Hepatocyte (in vitro differentiated cells): ENCODE measurements at regions not wholly inside any gene's neighbourhood (a gene's known extent, or its start where the extent isn't known, plus 50 kb on each side); places are given as distances from the start of the nearest gene placed in this dataset.

Experiments
- DNase-seq: peaks from one replicate; pipeline ENCODE4 v3.0.0-alpha.2; 2016; ENCODE audit warnings: low spot score
- H2AFZ ChIP-seq: fragments of 200-600 bp; sonication (generic); 2 replicates; pipeline ENCODE4 v1.6.0; 2016; ENCODE audit warnings: antibody characterized with exemption, mild to moderate bottlenecking
- H3K27ac ChIP-seq: fragments of 200-600 bp; sonication (generic); 2 replicates; pipeline ENCODE4 v1.5.1; 2016; ENCODE audit warnings: mild to moderate bottlenecking
- H3K27me3 ChIP-seq: fragments of 200-600 bp; sonication (generic); 2 replicates; pipeline ENCODE4 v1.6.1; 2016
- H3K36me3 ChIP-seq: fragments of 200-600 bp; sonication (generic); replicated peaks from 2 replicates; pipeline ENCODE4 v1.5.1; 2016; ENCODE audit warnings: low read depth; ENCODE audit not compliant: insufficient read depth
- H3K4me1 ChIP-seq: fragments of 200-600 bp; sonication (generic); 2 replicates; pipeline ENCODE4 v1.5.1; 2016; ENCODE audit warnings: mild to moderate bottlenecking, moderate library complexity; ENCODE audit not compliant: insufficient read depth
- H3K4me2 ChIP-seq: fragments of 200-600 bp; sonication (generic); 2 replicates; pipeline ENCODE4 v1.6.0; 2016
- H3K4me3 ChIP-seq: fragments of 200-600 bp; sonication (generic); 2 replicates; pipeline ENCODE4 v1.5.1; 2016; ENCODE audit warnings: mild to moderate bottlenecking
- H3K79me2 ChIP-seq: fragments of 200-600 bp; sonication (generic); 2 replicates; pipeline ENCODE4 v1.6.0; 2017; ENCODE audit warnings: mild to moderate bottlenecking
- H3K9me2 ChIP-seq: fragments of 200-600 bp; sonication (generic); replicated peaks from 2 replicates; pipeline ENCODE4 v1.6.0; 2017; ENCODE audit warnings: mild to moderate bottlenecking; ENCODE audit not compliant: insufficient read depth
- H3K9me3 ChIP-seq: fragments of 200-600 bp; sonication (generic); 2 replicates; pipeline ENCODE4 v1.5.1; 2016; ENCODE audit warnings: low read depth, mild to moderate bottlenecking
- H4K20me1 ChIP-seq: fragments of 200-600 bp; sonication (generic); 2 replicates; pipeline ENCODE4 v1.6.0; 2016; ENCODE audit warnings: mild to moderate bottlenecking; ENCODE audit not compliant: insufficient read depth, poor library complexity, severe bottlenecking
- CTCF ChIP-seq: fragments of 200-600 bp; sonication (generic); IDR thresholded peaks from 2 replicates; pipeline ENCODE4 v1.5.1; 2016; ENCODE audit warnings: antibody characterized with exemption, mild to moderate bottlenecking; ENCODE audit not compliant: poor library complexity
- EZH2 ChIP-seq: fragments of 200-600 bp; sonication (generic); IDR thresholded peaks from 2 replicates; pipeline ENCODE4 v1.6.1; 2016; ENCODE audit warnings: antibody characterized with exemption, mild to moderate bottlenecking, borderline replicate concordance
- EZH2phosphoT487 ChIP-seq: fragments of 200-600 bp; sonication (generic); IDR thresholded peaks from one replicate; pipeline ENCODE4 v1.6.1; 2018; ENCODE audit warnings: antibody characterized with exemption, mild to moderate bottlenecking, low read depth, moderate library complexity; ENCODE audit not compliant: unreplicated experiment, severe bottlenecking
- WGBS: methylation state at CpG from one replicate; pipeline ENCODE4 v1.1.6; 2016; ENCODE audit warnings: low lambda C conversion rate; ENCODE audit errors: missing lambda C conversion rate; 5-methylcytosine and 5-hydroxymethylcytosine counted together

- Histone ChIP-seq H3K9me3 (no peaks in the 10 kb centered on the region), H3K4me3 (no peak overlapping the region), H3K27ac (no peak overlapping the region), H3K4me2 (no peak overlapping the region), H3K27me3 (no peaks in the 10 kb centered on the region), H2AFZ (no peak overlapping the region), H3K4me1 (no peaks in the 10 kb centered on the region), H3K79me2 (no peaks in the 10 kb centered on the region), H3K36me3 (no peaks in the 10 kb centered on the region), H3K9me2 (no peaks in the 10 kb centered on the region), H4K20me1 (no peaks in the 10 kb centered on the region)
- WGBS = 41% methylated on average over 4 of the region's 4 CpGs
- DNase-seq = no peak
- TF ChIP-seq EZH2 = no peak
- TF ChIP-seq EZH2phosphoT487 = no peak
- TF ChIP-seq CTCF = no peak
Observed at GRCh38 chr6:71544028-71544427, 255.4 kb downstream of the OGFRL1 start.

GRCh38 chr6:71544906-71545305, 256.3 kb downstream of the OGFRL1 start:
- TF ChIP-seq CTCF (no peak), EZH2phosphoT487 (no peak), EZH2 (no peak)

GRCh38 chr6:71545905-71546304, 257.3 kb downstream of the OGFRL1 start:
- Histone ChIP-seq H3K4me1 (no peaks in the 10 kb centered on the region), H3K9me2 (no peaks in the 10 kb centered on the region), H3K27me3 (no peaks in the 10 kb centered on the region), H3K79me2 (no peaks in the 10 kb centered on the region), H3K4me3 (no peak overlapping the region), H3K4me2 (no peak overlapping the region), H4K20me1 (no peaks in the 10 kb centered on the region), H3K27ac (no peak overlapping the region), H3K9me3 (no peaks in the 10 kb centered on the region), H3K36me3 (no peaks in the 10 kb centered on the region), H2AFZ (no peak overlapping the region)
- DNase-seq = no peak
- TF ChIP-seq CTCF (no peak), EZH2phosphoT487 (no peak), EZH2 (no peak)
- WGBS = 91% methylated on average over 3 of the region's 3 CpGs

More at GRCh38 chr6:71544906-71545305, 256.3 kb downstream of the OGFRL1 start:
- Histone ChIP-seq H3K4me3 (no peak overlapping the region), H3K27ac (no peak overlapping the region), H3K4me2 (no peak overlapping the region), H3K36me3 (no peaks in the 10 kb centered on the region), H3K79me2 (no peaks in the 10 kb centered on the region), H3K27me3 (no peaks in the 10 kb centered on the region), H3K9me2 (no peaks in the 10 kb centered on the region), H2AFZ (no peak overlapping the region), H3K9me3 (no peaks in the 10 kb centered on the region), H3K4me1 (no peaks in the 10 kb centered on the region), H4K20me1 (no peaks in the 10 kb centered on the region)
- DNase-seq = no peak

GRCh38 chr6:71551798-71552197, 263.2 kb downstream of the OGFRL1 start:
- 95% methylated on average over 3 of the region's 3 CpGs for WGBS
- DNase-seq = no peak
- Histone ChIP-seq H2AFZ (no peak overlapping the region), H3K79me2 (no peaks in the 10 kb centered on the region), H4K20me1 (no peaks in the 10 kb centered on the region), H3K9me2 (no peaks in the 10 kb centered on the region), H3K27me3 (no peaks in the 10 kb centered on the region), H3K27ac (no peak overlapping the region), H3K9me3 (no peaks in the 10 kb centered on the region), H3K36me3 (no peaks in the 10 kb centered on the region), H3K4me3 (no peak overlapping the region), H3K4me1 (no peaks in the 10 kb centered on the region), H3K4me2 (no peak overlapping the region)
- no peak for TF ChIP-seq EZH2
- TF ChIP-seq EZH2phosphoT487 = no peak
- no peak for TF ChIP-seq CTCF
